ENCODE measurements at regions not wholly inside any gene's neighbourhood (a gene's known extent, or its start where the extent isn't known, plus 50 kb on each side); places are given as distances from the start of the nearest gene placed in this dataset.

GRCh38 chr5:160938532-160938931 is 86.5 kb upstream of the ATP10B start:
- DNase-seq: peak; percentile 35

- no peak for DNase-seq
These were observed 85.6 kb upstream of the ATP10B start for GRCh38 chr5:160937570-160937969.

- DNase-seq: no peak
These were observed 83.8 kb upstream of the ATP10B start for GRCh38 chr5:160935776-160936175.

- DNase-seq: no peak
These were observed 79.3 kb upstream of the ATP10B start for GRCh38 chr5:160931283-160931682.

GRCh38 chr5:160930406-160930805 is 78.4 kb upstream of the ATP10B start:
- DNase-seq: no peak

- no peak for DNase-seq
These were observed 77.9 kb upstream of the ATP10B start for GRCh38 chr5:160929906-160930305.

GRCh38 chr5:160929360-160929759 is 77.3 kb upstream of the ATP10B start:
- DNase-seq: no peak

GRCh38 chr5:160926428-160926827 is 74.4 kb upstream of the ATP10B start:
- DNase-seq: peak; percentile 5

GRCh38 chr5:160925281-160925680 is 73.3 kb upstream of the ATP10B start:
- DNase-seq: no peak

- no peak for DNase-seq
These were observed 72.1 kb upstream of the ATP10B start for GRCh38 chr5:160923936-160924710.

- DNase-seq: no peak
These were observed 71.4 kb upstream of the ATP10B start for GRCh38 chr5:160923411-160923810.

- no peak for DNase-seq
These were observed 70.3 kb upstream of the ATP10B start for GRCh38 chr5:160922311-160922710.

- DNase-seq: no peak
These were observed 69.6 kb upstream of the ATP10B start for GRCh38 chr5:160921423-160922285.

GRCh38 chr5:160919626-160920025 is 67.6 kb upstream of the ATP10B start:
- no peak for DNase-seq

GRCh38 chr5:160918386-160918785 is 66.4 kb upstream of the ATP10B start:
- DNase-seq: no peak

- DNase-seq: no peak
These were observed 54.1 kb upstream of the ATP10B start for GRCh38 chr5:160906090-160906489.

- DNase-seq: no peak
These were observed 53.3 kb upstream of the ATP10B start for GRCh38 chr5:160905285-160905684.

GRCh38 chr5:160904591-160904990 is 52.6 kb upstream of the ATP10B start:
- no peak for DNase-seq

GRCh38 chr5:160903551-160903950 is 51.5 kb upstream of the ATP10B start:
- no peak for DNase-seq

- no peak for DNase-seq
These were observed 51.1 kb upstream of the ATP10B start for GRCh38 chr5:160903076-160903475.

Measured in RPMI8226 (cell line).